ENCODE measurements at regions not wholly inside any gene's neighbourhood (a gene's known extent, or its start where the extent isn't known, plus 50 kb on each side); places are given as distances from the start of the nearest gene placed in this dataset.
"Not testable (repeated sequence)": the region's sequence is repeated elsewhere in the genome, so short reads cannot be mapped to it uniquely, and the experiment has no call there.

DNA sequence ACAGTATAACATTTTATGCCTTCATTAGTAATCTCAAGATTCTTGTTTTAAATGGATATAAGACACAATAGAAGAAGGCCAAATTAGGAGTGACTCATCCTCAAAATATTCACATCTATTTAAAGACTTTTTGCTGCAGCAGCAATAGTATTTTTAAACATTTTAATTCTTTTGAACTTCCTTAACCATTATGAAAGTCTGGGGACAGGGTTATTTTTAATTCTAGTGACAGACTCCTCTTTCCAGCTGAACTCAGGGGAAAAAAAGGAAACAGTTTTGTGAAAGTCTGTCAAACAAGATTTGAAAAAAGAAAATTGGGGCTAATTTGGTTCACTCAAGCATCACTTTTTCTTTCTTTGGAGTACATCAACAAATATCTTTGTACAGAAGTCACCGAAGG lies 541.8 kb downstream of the NUP35 start:
- DNase-seq = no peak

DNA sequence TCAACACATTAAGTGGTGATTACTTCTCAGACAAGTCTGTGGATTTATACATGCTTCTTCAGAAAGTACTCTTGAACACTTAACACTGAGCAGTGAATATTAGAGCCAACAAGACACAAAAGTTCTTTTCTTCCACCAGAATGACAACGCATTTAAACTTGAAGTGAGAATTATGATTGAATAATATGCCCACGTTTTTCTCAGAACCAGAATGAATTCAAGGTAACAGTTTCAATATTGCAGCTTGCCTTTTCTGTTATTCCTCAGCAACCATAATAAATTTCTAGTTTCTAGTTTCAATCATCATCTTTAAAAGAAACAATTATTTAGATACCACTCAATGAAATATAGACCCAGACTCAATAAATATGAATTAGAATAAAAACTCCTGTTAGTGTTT lies 547.0 kb downstream of the NUP35 start:
- no peak for DNase-seq

DNA sequence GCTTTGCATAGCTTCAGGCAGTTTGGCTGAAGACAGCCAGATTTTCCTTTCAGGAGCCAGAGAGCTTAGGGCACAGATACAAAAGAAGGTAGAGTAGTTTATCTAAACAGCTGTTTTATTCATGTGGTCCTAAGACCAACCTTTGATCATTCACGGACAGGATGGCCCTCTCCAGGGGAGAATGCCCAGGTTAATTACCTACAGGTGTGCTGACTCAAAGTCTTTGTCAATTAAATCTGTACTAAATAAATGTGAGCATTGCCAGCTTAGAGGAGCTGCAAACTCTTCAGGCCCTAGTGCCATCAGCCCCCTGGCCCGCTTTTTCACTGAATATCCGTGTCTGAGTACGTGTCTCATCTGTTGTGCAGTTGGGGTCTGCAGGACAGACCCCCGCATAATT lies 554.7 kb downstream of the NUP35 start:
- DNase-seq = no peak

DNA sequence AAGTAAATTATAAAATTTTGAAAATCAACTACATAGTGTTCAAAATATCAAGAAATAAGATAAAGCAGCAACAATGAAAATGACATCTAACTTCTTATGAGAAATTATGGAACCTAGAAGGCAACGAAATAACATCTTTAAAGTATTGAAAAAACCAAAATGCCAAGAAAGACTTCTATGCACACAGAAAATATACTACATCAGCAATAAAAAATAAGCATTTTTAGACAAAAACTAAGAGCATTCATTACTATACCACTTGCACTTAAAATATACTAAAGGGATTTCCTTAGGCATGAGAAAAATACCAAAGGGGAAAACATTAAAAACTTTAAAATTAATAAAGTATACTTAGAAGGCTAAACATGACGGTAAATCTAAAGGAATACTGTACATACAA lies 556.3 kb downstream of the NUP35 start:
- DNase-seq = no peak

DNA sequence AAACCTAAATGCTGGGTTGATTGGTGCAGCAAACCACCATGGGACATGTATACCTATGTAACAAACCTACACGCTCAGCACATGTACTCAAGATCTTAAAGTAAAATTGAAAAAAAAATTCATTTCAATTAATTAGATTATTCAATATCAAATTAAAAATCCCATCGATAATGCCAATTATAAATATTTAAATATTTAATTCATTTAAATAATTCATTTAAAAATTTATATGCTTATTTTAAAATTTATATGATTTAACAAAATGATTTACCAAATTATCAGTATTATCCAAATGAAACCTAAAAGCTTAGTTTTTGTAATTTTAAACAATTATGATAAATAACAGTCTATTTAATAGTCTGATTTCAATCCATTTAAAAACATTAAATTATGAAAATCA lies 560.4 kb downstream of the NUP35 start:
- no peak for DNase-seq

DNA sequence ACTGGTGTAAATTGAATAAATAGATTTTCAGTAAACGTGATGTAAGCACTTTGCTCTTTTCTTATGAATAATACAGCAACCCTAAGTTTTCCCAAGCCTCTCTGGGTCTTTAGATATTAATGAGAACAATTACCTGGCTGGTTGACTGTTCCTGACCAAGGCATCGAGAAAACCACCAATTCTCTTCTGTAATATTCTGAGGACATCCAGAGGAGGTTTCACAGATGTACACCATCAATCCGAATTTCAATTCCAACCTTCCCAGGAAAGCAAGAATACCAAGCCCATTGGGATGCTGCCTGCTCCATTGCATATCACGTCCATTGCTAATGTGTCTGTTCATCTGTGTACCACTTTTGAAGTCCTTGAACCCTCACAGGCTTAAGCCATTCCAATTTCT lies 571.8 kb downstream of the NUP35 start:
- DNase-seq = no peak

DNA sequence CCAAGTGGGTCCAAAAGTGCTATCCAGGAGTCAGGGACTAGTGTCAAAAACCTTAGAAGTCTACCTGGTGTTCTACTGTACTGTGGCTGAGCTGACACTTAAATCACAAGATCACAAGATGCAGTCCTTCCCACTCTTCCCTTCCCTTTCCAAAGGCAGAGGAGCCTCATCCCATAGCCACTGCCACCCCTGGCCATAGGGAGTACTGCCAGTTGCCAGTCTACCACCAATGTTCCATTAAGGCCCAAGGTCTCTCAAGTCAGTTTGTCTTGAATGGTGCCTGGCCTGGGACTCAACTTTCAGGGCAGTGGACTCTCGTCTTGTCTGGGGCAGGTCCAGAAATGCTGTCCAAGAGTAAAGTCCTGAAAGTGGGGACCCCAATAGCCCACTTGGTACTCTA lies 585.6 kb downstream of the NUP35 start:
- no peak for DNase-seq

DNA sequence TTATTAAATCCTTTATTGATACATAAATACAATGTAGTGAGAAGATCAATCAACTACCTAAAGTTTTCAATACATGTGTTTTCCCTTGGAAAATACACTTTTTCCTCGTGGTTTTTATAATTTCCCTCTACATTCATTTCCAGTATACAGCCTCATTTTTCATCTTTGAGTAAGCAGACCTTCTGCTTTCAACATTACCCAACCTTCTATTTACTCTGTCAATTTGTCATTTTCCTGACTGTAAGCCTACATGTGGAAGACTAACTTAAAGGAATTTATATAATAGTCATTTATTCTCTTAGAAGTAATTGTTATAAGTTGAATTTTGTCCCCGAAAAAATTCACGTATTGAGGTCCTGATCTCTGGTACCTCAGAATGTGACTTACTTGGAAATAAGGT lies 594.0 kb downstream of the NUP35 start:
- DNase-seq = no peak

DNA sequence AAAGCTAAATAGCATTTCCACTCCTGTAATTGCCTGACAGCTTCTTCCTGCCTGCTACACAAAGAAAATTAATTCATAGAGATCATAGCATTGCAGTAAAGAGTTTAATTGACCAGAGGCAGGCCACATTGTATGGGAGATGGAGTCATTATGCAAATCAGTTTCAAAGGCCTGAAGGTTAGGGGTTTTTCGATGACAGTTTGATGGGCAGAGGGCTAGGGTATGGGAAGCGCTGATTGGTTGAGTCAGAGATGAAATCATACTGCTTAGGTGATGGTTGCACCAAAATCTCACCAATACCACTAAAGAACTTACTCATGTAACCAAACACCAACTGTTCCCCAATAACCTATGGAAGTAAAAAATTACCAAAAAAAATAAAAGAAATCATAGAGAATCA lies 599.0 kb downstream of the NUP35 start:
- no peak for DNase-seq

DNA sequence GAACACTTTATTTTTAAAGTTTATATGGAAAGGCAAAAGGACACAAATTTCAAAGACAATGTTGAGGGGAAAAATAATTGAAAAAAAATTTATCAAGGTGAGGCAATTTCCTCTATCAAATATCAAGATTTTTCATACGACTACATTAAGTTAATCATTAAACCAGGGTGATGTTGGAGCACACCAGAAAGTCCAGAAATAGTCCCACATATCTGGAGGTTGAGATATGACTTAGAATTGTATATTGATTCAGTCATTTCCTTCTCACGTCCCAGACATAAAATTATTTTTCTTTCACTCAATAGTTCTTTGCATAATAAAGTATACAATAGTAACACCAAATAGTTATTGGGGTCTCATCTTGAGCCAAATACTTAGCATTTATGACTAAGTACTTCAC lies 605.1 kb downstream of the NUP35 start:
- DNase-seq = no peak

DNA sequence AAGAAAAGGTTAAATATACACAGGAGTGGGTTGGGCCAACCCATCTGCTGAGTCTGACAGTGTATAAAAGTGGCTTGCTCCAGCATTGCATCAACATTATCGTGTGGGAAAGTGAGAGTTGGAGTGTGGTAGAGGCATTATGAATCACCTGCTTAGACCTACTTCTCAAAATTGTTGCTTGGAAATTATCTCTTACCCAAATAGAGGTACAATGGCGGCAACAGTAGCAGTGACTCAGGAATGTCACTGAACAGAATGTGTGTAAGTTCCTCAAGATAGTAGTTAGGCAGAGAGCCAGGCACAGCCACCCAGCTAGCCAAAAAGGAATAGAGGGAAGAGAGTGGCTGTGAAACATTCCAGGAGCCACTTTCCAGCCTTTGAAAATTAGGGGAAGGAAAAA lies 616.0 kb downstream of the NUP35 start:
- DNase-seq = no peak

DNA sequence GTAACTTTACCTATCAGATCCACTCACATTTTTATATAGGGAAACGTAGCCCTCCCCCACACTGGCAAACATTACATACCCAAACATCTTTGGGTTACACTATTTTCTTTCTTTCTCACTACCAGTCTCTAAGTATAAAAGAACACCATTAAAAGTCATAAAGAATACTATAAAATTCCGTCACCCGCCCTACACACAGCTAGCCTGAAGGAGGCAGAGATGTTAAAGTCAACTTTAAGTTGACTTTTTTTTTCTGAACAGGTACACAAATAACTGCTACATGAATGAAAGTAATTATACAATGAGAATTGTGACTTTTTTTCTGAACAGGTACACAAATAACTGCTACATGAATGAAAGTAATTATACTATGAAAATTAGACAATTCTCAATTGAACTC lies 628.3 kb downstream of the NUP35 start:
- DNase-seq = no peak

DNA sequence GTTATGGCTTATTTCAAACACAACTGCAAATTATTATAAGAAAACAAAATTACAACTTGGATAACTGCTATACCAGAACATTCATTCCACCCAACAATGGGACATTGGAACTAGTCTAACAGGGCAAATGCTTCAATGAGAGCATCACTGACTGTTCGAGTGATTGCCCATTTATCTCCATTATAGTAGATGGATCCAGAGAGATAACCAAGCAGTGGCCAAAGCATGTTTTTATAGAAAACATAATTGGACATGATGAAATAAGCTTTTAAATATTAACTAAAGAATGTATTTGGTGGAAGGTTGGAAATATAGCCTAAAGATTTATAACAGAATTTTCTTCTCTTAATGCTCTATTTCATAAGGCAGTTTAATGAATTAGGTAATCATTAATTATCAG lies 634.8 kb downstream of the NUP35 start:
- no peak for DNase-seq

DNA sequence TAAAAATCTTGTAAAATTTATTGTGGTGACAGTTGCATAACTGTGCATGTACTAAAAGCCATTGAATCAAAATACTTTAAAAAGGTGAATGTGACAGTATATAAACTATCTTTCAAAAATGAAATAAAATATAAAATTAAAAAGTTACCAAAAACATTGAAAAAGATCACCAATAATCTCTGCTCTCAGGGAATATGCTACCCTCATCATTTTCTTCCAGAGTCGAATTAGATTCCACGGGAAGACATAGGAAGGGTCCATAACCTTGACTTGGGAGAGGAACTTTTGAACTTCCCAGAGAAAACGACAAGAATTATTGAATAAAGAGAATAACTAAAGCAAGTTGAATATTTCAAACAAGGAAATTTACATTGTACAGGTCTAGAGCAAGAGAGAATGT lies 649.5 kb downstream of the NUP35 start:
- DNase-seq = no peak

DNA sequence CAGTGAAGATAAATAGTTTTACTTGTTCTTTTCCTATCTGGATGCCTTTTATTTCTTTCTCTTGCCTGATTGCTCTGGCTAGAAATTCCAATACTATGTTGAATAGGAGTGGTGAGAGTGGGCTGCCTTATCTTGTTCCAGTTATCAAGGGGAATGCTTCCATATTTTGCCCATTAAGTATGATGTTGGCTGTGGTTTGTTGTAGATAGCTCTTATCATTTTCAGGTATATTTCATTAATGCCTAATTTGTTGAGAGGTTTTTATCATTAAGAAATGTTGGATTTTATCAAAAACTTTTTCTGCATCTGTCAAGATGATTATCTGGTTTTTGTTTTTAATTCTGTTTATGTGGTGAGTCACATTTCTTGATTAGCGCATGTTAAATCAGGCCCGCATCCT lies 655.8 kb downstream of the NUP35 start:
- DNase-seq = no peak

DNA sequence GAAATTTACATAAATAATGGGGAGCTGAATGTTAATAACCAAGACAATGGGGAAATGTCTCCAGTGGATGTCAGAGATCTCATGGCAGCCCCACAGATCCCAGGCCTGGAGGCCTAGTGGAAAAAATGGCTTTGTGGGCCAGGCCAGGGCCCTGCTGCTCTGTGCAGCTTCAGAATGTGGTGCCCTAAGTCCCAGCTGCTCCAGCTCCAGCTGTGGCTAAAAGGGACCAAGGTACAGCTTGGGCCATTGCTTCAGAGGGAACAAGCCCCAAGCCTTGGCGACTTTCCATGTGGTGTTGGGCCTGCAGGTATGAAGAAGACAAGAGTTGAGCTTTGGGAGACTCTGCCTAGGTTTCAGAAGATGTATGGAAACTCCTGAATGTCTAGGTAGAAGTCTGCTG lies 658.2 kb downstream of the NUP35 start:
- DNase-seq = no peak

DNA sequence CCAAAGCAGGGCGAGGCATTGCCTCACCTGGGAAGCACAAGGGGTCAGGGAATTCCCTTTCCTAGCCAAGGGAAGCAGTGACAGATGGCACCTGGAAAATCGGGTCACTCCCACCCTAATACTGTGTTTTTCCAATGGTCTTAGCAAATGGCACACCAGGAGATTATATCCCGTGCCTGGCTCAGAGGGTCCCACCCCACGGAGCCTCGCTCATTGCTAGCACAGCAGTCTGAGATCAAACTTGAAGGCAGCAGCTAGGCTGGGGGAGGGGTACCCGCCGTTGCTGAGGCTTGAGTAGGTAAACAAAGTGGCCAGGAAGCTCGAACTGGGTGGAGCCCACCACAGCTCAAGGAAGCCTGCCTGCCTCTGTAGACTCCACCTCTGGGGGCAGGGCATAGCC lies 664.6 kb downstream of the NUP35 start:
- not testable (repeated sequence) for DNase-seq

DNA sequence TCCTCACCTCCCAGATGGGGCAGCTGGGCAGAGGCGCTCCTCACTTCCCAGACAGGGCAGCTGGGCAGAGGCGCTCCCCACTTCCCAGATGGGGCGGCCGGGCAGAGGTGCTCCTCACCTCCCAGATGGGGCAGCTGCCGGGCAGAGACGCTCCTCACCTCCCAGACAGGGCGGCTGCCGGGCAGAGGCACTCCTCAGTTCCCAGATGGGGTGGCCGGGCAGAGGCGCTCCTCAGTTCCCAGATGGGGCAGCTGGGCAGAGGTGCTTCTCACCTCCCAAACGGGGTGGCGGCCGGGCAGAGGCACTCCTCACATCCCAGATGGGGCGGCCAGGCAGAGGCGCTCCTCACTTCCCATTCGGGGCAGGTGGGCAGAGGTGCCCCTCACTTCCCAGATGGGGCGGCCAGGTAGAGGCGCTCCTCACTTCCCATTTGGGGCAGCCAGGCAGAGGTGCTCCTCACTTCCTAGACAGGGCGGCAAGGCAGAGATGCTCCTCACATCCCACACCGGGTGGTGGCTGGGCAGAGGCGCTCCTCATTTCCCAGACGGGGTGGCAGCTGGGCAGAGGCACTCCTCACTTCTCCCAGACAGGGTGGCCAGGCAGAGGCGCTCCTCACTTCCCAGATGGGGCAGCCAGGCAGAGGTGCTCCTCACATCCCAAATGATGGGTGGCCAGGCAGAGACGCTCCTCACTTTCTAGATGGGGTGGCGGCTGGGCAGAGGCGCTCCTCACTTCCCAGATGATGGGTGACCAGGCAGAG lies 668.1 kb downstream of the NUP35 start:
- not testable (repeated sequence) for DNase-seq

DNA sequence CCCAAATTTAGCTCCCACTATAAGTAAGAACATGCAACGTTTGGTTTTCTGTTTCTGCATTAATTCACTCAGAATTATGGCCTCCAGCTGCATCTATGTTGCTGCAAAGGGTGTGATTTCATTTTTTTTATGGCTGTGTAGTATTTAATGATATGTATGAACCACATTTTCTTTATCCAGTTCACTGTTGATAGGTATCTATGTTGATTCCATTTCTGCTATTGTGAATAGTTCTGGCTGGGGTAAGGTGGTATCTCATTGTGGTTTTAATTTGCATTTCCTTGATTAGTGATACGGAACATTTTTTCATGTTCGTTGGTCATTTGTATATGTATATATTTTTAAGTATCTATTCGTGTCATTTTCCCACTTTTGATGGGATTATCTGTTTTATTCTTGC lies 674.3 kb downstream of the NUP35 start:
- DNase-seq = no peak

DNA sequence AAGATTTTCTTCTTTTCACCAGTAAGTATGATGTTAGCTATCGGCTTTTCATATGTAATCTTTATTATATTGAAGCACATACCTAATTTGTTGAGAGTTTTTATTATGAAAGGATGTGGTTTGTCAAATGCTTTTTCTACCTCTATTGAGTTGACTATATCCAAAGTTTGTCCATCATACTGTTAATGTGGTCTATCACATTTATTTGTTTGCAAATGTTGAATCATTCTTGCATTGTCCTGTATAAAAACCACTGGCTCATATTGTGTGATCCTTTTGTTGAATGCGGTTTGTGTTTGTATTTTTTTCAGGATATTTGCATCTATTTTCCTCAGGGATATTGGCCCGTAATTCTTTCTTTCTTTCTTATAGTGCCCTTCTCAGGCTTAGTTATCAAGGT lies 675.5 kb downstream of the NUP35 start:
- no peak for DNase-seq

DNA sequence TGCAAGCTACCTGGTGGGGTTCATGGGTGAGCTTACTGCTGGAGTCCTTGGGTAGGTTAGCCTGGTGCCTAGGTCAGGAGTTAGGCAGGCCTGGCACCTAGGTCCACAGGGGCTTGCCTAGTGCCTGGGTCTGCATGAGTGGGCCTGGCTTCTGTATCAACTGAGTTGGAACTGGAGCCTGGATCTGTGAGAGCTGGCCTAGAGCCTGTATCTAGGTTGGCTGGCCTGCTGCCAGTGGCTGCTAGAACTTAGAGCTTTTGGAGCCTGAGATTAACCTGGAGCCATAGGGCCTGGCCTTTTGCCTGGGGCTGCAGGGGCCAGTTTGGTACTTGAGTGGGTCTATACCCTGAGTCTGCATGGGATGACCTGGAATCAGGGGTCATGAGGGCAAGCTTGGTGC lies 679.4 kb downstream of the NUP35 start:
- DNase-seq = no peak

DNA sequence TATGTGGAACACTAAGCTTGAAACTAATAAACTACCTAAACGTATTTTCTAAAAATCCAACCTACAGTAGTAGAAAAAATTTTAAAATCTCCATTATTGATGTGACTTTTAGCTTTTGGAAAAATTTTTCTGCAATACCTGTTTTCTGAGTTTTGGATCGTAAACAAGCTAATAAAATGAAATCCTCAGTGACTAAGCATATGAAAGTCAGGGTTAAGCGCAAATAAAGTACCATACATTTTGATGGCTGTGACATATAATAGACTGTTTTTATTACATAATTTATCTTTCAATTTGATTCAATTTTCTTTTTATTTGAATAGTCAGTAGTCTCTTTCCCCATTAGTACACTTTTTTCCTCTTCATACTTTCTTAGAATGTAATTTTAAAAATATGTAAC lies 683.6 kb downstream of the NUP35 start:
- DNase-seq = no peak

DNA sequence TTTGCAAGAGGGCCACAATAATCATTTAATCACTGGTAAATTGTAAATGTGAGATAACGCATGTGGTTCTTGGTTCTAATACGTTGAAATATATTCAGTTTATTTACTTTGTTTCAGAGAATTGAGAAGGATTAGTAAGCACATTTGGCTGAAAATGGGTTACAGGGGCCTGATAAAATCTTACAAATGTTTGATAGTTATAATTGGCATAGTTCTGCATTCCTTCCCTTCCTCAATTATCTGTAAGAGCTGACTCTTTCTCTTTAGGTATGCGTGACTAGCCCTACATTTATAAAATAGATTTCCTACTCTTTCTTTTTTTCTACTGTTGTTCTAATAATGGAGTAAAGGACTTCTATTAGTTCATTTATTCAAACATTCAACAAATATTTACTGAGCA lies 685.2 kb downstream of the NUP35 start:
- DNase-seq = no peak

DNA sequence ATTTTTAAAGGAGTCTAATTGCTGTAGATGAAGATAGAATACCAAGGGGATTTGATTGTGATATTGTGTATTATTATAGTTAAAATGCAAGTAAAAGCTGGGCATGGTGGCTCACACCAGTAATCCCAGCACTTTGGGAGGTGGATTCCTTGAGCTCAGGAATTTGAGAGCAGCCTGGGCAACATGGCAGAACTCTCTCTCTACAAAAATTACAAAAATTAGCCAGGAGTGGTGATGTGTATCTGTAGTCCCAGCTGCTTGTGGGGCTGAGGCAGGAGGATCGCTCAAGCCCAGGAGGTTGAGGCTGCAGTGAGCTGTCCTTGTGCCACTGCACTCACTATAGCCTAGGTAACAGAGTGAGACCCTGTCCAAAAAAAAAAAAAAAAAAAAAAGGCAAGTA lies 687.0 kb downstream of the NUP35 start:
- no peak for DNase-seq

DNA sequence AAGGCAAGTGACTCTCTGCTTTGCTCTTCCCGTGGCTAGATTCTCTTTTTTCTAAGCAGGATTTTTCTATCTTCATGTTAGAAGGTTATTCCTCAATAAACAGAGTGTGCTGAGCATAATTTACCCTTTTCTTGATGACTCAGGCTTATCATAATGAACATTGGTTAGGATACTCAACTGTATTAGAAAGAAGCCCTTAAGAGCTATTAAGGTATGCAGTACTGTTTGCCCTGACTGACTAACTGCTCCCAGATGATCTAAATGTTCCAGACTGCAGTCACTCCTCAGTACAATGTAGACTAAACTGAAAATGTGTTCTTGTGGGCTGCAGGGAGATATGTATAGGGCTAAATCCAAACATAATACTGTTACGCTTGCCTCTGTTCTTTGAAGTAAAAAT lies 687.8 kb downstream of the NUP35 start:
- no peak for DNase-seq

DNA sequence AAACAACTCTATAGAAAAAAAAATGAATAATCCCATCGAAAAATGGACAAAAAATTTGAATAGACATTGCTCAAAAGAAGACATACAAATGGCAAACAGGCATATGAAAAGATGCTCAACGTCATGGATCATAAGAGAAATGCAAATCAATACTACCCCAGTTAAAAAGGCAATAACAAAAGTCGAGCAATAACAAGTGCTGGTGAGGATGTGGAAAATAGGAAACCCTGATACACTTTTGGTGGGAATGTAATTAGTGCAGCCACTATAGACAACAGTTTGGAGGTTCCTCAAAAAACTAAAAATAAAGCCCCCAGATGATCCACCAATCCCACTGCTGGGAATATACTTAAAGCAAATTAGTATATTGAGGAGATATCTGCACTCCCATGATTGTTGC lies 701.5 kb downstream of the NUP35 start:
- DNase-seq = no peak
